WTC11 (cell line): ENCODE measurements at regions not wholly inside any gene's neighbourhood (a gene's known extent, or its start where the extent isn't known, plus 50 kb on each side); places are given as distances from the start of the nearest gene placed in this dataset.

Source experiments
- ATF1 ChIP-seq: sonication (generic); formaldehyde crosslinking; IDR thresholded peaks from 2 replicates; pipeline ENCODE4 v1.8.1; 2023; ENCODE audit warnings: mild to moderate bottlenecking, moderate library complexity, missing genetic modification reagents
- CBFB ChIP-seq: sonication (generic); formaldehyde crosslinking; IDR thresholded peaks from 2 replicates; pipeline ENCODE4 v1.8.1; 2022; ENCODE audit warnings: mild to moderate bottlenecking, low read depth, missing genetic modification reagents
- E2F1 ChIP-seq: sonication (generic); formaldehyde crosslinking; IDR thresholded peaks from 2 replicates; pipeline ENCODE4 v1.8.0; 2022; ENCODE audit warnings: mild to moderate bottlenecking, missing genetic modification reagents
- E2F5 ChIP-seq: sonication (generic); formaldehyde crosslinking; IDR thresholded peaks from 2 replicates; pipeline ENCODE4 v1.8.1; 2022; ENCODE audit warnings: mild to moderate bottlenecking, moderate library complexity, missing genetic modification reagents
- IRF2 ChIP-seq: sonication (generic); formaldehyde crosslinking; IDR thresholded peaks from 2 replicates; pipeline ENCODE4 v1.8.0; 2022; ENCODE audit warnings: low read depth, missing genetic modification reagents, borderline replicate concordance
- MXD4 ChIP-seq: fragments of 250-450 bp; sonication (Bioruptor Pico); IDR thresholded peaks from 2 replicates; pipeline ENCODE4 v1.8.0; 2021; ENCODE audit warnings: mild to moderate bottlenecking, moderate library complexity, borderline replicate concordance
- NR1H2 ChIP-seq: sonication (generic); formaldehyde crosslinking; IDR thresholded peaks from 2 replicates; pipeline ENCODE4 v1.9.0; 2021; ENCODE audit warnings: mild to moderate bottlenecking, moderate library complexity, missing genetic modification reagents
- PRRX2 ChIP-seq: fragments of 250-450 bp; sonication (Bioruptor Pico); IDR thresholded peaks from 2 replicates; pipeline ENCODE4 v1.8.0; 2021; ENCODE audit warnings: mild to moderate bottlenecking
- SMAD4 ChIP-seq: sonication (generic); formaldehyde crosslinking; IDR thresholded peaks from 2 replicates; pipeline ENCODE4 v1.8.0; 2022; ENCODE audit warnings: mild to moderate bottlenecking, missing genetic modification reagents
- SOX15 ChIP-seq: fragments of 250-450 bp; sonication (Bioruptor Pico); IDR thresholded peaks from 2 replicates; pipeline ENCODE4 v1.9.0; 2021; ENCODE audit warnings: mild to moderate bottlenecking
- TF ChIP-seq, protein P1 (sequence below): fragments of 200-600 bp; IDR thresholded peaks from 2 replicates; pipeline ENCODE4 v1.8.0; 2022; ENCODE audit warnings: antibody characterized with exemption
- TF ChIP-seq, protein P2 (sequence below): sonication (generic); formaldehyde crosslinking; IDR thresholded peaks from 2 replicates; pipeline ENCODE4 v1.8.0; 2023; ENCODE audit warnings: missing genetic modification reagents, mild to moderate bottlenecking, borderline replicate concordance

DNA sequence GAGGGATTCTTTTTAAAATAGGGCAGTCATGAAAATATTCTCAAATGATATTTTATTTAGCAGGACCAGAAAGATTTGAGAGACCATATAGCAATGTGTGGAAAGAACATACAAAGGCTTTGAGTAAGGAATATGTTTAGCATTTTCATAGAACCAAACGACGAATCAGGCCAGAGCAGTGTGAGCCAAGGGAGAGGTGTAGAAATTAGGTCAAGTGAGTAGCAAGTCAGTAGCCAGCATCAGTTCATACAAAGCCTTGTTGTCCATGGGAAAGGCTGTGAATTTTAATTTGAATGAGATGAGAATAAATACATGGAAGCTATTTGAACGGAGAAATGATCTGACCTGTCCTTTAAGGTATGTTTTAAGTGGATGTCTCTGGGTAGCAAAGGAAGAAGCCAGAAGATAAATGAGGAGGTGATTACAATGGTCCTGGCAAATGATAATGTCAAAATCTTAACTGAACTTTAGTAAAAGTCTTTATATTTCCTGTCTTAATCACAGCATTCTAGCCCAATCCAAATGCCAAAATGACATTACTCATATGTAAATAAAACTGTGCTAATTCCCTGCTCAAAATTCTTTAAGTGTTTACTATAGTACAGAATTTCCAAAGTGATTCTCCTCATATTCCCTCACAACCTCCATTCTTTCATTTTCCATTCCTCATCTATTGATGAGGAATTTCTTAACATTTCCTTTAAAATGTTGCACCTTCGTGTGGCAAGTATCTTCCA lies 155.7 kb upstream of the SLIT2 start:
- TF ChIP-seq, protein P1, sequence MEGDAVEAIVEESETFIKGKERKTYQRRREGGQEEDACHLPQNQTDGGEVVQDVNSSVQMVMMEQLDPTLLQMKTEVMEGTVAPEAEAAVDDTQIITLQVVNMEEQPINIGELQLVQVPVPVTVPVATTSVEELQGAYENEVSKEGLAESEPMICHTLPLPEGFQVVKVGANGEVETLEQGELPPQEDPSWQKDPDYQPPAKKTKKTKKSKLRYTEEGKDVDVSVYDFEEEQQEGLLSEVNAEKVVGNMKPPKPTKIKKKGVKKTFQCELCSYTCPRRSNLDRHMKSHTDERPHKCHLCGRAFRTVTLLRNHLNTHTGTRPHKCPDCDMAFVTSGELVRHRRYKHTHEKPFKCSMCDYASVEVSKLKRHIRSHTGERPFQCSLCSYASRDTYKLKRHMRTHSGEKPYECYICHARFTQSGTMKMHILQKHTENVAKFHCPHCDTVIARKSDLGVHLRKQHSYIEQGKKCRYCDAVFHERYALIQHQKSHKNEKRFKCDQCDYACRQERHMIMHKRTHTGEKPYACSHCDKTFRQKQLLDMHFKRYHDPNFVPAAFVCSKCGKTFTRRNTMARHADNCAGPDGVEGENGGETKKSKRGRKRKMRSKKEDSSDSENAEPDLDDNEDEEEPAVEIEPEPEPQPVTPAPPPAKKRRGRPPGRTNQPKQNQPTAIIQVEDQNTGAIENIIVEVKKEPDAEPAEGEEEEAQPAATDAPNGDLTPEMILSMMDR: no peak
- TF ChIP-seq IRF2 (CRISPR knock-in tag): no peak
- TF ChIP-seq MXD4: no peak
- TF ChIP-seq E2F5: no peak
- TF ChIP-seq SOX15 (CRISPR knock-in tag): no peak
- no peak for TF ChIP-seq CBFB (CRISPR knock-in tag)
- no peak for TF ChIP-seq E2F1 (CRISPR knock-in tag)
- TF ChIP-seq PRRX2 (CRISPR knock-in tag): no peak
- no peak for TF ChIP-seq ATF1
- TF ChIP-seq, protein P2, sequence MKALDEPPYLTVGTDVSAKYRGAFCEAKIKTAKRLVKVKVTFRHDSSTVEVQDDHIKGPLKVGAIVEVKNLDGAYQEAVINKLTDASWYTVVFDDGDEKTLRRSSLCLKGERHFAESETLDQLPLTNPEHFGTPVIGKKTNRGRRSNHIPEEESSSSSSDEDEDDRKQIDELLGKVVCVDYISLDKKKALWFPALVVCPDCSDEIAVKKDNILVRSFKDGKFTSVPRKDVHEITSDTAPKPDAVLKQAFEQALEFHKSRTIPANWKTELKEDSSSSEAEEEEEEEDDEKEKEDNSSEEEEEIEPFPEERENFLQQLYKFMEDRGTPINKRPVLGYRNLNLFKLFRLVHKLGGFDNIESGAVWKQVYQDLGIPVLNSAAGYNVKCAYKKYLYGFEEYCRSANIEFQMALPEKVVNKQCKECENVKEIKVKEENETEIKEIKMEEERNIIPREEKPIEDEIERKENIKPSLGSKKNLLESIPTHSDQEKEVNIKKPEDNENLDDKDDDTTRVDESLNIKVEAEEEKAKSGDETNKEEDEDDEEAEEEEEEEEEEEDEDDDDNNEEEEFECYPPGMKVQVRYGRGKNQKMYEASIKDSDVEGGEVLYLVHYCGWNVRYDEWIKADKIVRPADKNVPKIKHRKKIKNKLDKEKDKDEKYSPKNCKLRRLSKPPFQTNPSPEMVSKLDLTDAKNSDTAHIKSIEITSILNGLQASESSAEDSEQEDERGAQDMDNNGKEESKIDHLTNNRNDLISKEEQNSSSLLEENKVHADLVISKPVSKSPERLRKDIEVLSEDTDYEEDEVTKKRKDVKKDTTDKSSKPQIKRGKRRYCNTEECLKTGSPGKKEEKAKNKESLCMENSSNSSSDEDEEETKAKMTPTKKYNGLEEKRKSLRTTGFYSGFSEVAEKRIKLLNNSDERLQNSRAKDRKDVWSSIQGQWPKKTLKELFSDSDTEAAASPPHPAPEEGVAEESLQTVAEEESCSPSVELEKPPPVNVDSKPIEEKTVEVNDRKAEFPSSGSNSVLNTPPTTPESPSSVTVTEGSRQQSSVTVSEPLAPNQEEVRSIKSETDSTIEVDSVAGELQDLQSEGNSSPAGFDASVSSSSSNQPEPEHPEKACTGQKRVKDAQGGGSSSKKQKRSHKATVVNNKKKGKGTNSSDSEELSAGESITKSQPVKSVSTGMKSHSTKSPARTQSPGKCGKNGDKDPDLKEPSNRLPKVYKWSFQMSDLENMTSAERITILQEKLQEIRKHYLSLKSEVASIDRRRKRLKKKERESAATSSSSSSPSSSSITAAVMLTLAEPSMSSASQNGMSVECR: no peak
- TF ChIP-seq NR1H2 (CRISPR knock-in tag): no peak
- no peak for TF ChIP-seq SMAD4 (CRISPR knock-in tag)
